Activated CD4-positive, alpha-beta memory T cell treated with anti-CD3 and anti-CD28 coated beads, Interleukin-2, amount 10 ng/mL, durations not matched to agents 7 days and 5 days (primary cell): ENCODE measurements at regions not wholly inside any gene's neighbourhood (a gene's known extent, or its start where the extent isn't known, plus 50 kb on each side); places are given as distances from the start of the nearest gene placed in this dataset.
A peak's percentile ranks its signal among the peaks of the same experiment; 100 is the strongest.

Experiments
- CTCF ChIA-PET: fragments of 350-600 bp; sonication (Branson Sonifier 250); formaldehyde crosslinking; loops from one replicate; lab custom pipeline; 2021; ENCODE audit warnings: antibody characterized with exemption, inconsistent platforms; lab: Charles Lee
- POLR2A ChIA-PET: fragments of 350-600 bp; sonication (Branson Sonifier 250); formaldehyde crosslinking; loops from one replicate; lab custom pipeline; 2021; ENCODE audit warnings: antibody characterized with exemption; lab: Charles Lee
- DNase-seq: peaks from one replicate; pipeline ENCODE4 v3.0.0-alpha.2; 2020
- H3K27ac Mint-ChIP-seq: one replicate; pipeline ENCODE4 v1.8.0; 2021; ENCODE audit warnings: mild to moderate bottlenecking, mixed read lengths
- H3K27me3 Mint-ChIP-seq: one replicate; pipeline ENCODE4 v1.8.0; 2021; ENCODE audit warnings: mixed read lengths
- H3K36me3 Mint-ChIP-seq: one replicate; pipeline ENCODE4 v1.8.0; 2021; ENCODE audit warnings: low read depth, mixed read lengths
- H3K4me1 Mint-ChIP-seq: one replicate; pipeline ENCODE4 v1.8.0; 2021; ENCODE audit warnings: mixed read lengths
- H3K4me3 Mint-ChIP-seq: one replicate; pipeline ENCODE4 v1.8.0; 2021; ENCODE audit warnings: mild to moderate bottlenecking, mixed read lengths
- H3K9me3 Mint-ChIP-seq: one replicate; pipeline ENCODE4 v1.8.0; 2021; ENCODE audit warnings: mixed read lengths

DNA sequence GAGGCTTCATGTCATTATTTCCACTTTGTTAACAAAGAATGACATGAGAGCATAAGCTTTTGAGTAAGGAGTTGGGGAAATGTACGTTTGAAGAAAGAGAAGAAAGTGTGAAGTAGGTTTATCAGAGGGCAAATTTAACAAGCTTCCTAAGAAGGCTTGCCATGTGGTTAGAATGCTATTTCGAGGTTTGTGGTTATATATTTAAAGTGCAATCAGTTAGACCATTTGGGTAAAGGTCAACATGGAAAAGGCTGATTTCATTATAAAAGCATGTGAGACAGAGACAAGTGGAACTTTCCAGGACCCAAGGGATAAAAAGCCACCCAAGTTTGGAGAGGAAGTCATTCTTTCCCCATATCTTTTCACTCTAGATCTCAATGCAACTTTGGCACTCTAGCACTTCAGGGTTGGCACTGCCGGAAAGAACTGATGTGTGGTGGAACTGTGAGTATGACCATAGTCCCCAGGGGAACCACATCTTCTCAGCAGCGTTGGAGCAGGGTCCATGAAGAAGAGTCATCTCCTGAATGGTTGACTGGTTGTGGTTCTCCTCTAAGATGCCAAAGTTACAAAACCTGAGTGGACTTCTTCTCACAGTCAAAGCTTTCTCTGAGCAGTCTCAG is 529.9 kb downstream of the MID1IP1 start:
- Mint-ChIP-seq H3K36me3 (peaks cover 2% of the 10 kb centered on the region), H3K27me3 (no peaks in the 10 kb centered on the region), H3K9me3 (no peaks in the 10 kb centered on the region), H3K27ac (peak overlapping the region; percentile 40), H3K4me1 (peaks cover 56% of the 10 kb centered on the region), H3K4me3 (no peak overlapping the region)
- DNase-seq: peak; percentile 28
- ChIA-PET POLR2A (no interaction called here), CTCF (no interaction called here)

DNA sequence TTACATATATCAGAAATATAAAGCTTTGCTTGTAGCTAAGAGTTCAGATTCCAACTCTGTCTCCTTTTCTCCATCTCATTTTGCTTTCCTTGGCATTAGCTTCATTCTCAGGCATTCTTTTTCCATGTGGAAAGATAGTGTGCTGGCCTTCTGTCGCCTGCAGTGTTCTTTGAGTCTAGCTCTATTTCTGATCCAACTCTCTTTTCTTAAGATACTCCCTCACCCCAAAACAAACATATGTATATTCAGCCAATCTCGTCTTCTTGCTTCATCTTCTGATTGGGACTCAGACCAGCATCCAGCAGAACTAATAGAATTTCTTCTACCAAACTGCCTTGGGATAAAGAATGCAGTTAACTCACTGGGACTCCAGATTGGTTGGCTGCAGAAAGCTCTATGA is 532.2 kb downstream of the MID1IP1 start:
- ChIA-PET POLR2A (no interaction called here), CTCF (no interaction called here)
- DNase-seq: no peak
- no peak overlapping the region for H3K27ac Mint-ChIP-seq
- no peak overlapping the region for H3K4me3 Mint-ChIP-seq
- peaks cover 2% of the 10 kb centered on the region for H3K36me3 Mint-ChIP-seq
- H3K27me3 Mint-ChIP-seq: no peaks in the 10 kb centered on the region
- peaks cover 49% of the 10 kb centered on the region for H3K4me1 Mint-ChIP-seq
- no peaks in the 10 kb centered on the region for H3K9me3 Mint-ChIP-seq

DNA sequence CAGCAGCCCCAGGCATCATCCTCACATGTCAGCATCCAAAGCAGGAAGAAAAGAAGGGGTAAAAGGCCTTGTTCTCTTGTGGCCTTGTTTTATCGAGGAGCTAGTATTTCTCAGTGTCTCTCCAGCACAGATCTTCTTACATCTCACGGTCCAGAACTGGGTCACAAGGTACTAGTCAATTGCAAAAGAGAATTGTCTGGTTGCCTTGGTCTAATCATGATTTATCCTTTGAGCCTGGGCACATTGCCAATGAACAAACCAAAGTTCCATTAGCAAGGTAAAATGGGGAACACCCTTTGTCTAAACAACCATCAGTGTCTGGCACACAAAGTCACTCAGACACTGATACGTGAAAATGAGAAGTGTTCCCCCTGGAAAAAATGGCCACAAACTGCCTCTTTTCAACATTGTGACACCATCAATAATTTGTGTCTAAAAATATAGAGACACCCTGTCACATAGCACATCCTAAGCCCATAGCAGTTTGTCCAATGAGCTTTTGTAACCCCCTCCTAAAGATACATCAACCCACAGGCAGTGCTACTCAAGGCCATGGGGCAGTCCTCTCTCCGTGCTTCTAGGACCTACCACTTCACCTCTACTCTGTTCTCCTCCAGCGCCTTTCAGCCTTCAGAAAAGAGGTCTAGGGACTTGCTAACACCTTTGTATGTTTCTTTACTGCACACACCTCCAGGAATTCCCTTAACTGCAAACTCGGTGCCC is 534.4 kb downstream of the MID1IP1 start:
- Mint-ChIP-seq H3K27ac (no peak overlapping the region), H3K27me3 (no peaks in the 10 kb centered on the region), H3K36me3 (peaks cover 2% of the 10 kb centered on the region), H3K4me3 (no peak overlapping the region), H3K4me1 (peaks cover 37% of the 10 kb centered on the region), H3K9me3 (no peaks in the 10 kb centered on the region)
- no peak for DNase-seq
- ChIA-PET CTCF (no interaction called here), POLR2A (interaction anchor here (0.8 to 1.0 kb wide), 3 partner anchors 8 to 534 kb away, joined by 3 read pairs; partner anchors contain the start of gene MID1IP1)

DNA sequence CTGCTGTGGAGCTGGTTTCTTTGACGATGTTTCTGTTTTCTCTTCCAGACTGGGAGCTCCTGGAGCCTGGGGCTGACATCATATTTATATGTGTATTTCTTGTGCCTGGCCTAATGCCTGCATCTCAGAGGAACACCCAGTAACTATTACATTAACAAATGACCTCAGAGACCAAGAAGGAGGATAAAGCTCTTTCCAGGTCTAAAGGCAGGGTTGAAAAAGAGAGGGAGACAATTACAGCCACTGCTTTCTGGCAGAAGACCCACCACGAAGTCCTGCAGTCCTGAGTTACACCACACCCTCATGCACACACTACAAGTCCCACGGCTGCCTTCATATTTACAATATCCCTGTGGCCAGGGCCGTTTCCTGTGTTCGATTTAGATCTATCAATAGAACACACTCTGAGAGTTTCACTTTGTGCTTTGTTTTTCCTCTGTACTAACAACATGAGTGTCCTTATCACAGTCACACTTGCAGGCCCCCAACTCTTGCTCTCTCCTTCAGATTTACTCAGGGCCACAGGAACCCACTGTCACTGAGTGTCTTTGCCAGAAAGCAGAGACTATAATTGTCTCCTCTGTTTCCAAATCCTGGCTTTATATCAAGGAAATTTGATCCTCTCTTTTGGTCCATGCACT is 535.5 kb downstream of the MID1IP1 start:
- peaks cover 2% of the 10 kb centered on the region for H3K36me3 Mint-ChIP-seq
- peak overlapping the region; percentile 83 for H3K27ac Mint-ChIP-seq
- ChIA-PET CTCF (no interaction called here), POLR2A (interaction anchor here (0.8 to 1.2 kb wide), 5 partner anchors 9 to 535 kb away, joined by 3 read pairs; partner anchors contain the start of gene MID1IP1)
- H3K4me3 Mint-ChIP-seq: no peak overlapping the region
- H3K27me3 Mint-ChIP-seq: no peaks in the 10 kb centered on the region
- DNase-seq: peak; percentile 51
- H3K4me1 Mint-ChIP-seq: peaks cover 27% of the 10 kb centered on the region
- H3K9me3 Mint-ChIP-seq: no peaks in the 10 kb centered on the region

DNA sequence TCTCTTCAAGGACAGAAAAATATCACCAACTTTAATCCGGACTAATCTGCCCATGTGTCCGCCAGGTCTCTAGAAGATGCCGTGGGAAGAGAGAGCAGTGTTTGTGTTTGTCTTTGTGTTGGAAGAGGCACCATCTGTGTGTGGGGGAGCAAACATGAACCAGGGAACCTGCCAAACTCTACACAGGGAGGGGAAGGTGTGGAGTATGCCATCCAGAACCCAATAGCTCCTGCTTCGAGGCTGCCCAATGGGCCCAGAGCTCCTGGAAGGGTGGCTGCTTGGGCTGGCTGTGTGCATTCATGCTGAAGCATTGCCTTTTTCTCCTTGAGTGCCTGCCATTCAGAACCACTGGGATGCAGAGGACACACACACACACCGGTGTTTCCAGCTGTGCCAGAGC is 536.2 kb downstream of the MID1IP1 start:
- Mint-ChIP-seq H3K4me1 (peaks cover 24% of the 10 kb centered on the region), H3K27me3 (no peaks in the 10 kb centered on the region), H3K9me3 (no peaks in the 10 kb centered on the region), H3K4me3 (no peak overlapping the region), H3K36me3 (peaks cover 2% of the 10 kb centered on the region), H3K27ac (peak overlapping the region; percentile 83)
- CTCF ChIA-PET: interaction anchor here (0.9 kb wide), 1 partner anchor 26 kb away, joined by 3 read pairs; no protein-coding TSS in a partner anchor
- POLR2A ChIA-PET: interaction anchor here (0.8 to 1.2 kb wide), 2 partner anchors 10 to 18 kb away, joined by 3 to 4 read pairs; no protein-coding TSS in a partner anchor
- no peak for DNase-seq

DNA sequence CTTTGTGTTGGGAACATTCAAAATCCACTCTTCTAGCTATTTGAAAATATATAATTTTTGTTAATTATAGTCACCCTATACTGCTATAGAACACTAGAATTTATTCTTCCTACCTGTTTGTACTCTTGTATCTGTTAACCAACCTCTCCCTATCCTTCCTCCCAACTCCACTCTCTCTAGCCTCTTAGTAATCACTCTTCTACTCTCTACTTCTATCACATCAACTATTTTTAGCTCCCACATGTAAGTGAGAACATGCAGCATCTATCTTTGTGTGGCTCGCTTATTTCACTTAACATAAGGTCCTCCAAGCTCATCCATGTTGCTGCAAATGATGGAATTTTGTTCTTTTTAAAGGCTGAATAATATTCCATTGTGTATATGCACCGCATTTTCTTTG is 537.3 kb downstream of the MID1IP1 start:
- Mint-ChIP-seq H3K36me3 (peaks cover 2% of the 10 kb centered on the region), H3K4me1 (peaks cover 22% of the 10 kb centered on the region), H3K27me3 (no peaks in the 10 kb centered on the region), H3K27ac (no peak overlapping the region), H3K9me3 (no peaks in the 10 kb centered on the region), H3K4me3 (no peak overlapping the region)
- CTCF ChIA-PET: interaction anchor here (0.9 kb wide), 1 partner anchor 25 kb away, joined by 3 read pairs; no protein-coding TSS in a partner anchor
- POLR2A ChIA-PET: no interaction called here
- DNase-seq: no peak

DNA sequence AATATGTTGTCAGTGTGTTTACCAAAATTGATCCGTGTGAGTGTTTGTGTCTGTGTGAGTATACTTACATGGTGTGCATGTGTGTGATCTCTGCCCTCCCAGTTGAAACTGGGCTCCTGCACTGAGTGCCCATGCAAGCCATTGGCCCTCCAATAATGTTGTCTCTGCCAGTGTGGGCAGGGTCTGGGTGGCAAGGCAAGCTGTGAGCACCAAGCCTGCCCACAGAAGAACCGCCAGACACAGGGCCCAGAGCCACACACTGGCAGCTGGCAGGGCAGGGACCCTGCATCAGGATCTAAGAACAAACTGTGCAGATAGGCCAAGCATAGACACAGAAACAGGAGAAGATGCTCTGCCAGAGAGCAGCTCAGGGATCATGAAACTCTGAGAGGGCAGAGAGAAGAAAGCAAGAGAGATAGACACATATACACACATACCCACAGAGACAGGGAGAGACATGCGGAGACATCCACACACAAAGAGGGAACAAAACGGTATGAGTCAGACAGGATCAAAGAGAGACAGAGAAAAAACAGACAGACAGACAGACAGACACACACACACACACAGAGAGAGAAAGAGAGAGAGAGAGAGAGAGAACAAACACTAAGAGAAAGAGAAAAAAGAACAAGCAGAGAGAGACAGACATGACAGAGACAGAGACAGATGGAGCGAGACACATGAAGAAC is 555.0 kb downstream of the MID1IP1 start:
- Mint-ChIP-seq H3K4me1 (no peaks in the 10 kb centered on the region), H3K36me3 (no peaks in the 10 kb centered on the region), H3K9me3 (no peaks in the 10 kb centered on the region), H3K4me3 (no peak overlapping the region), H3K27ac (no peak overlapping the region), H3K27me3 (no peaks in the 10 kb centered on the region)
- ChIA-PET POLR2A (interaction anchor here (0.8 kb wide), 1 partner anchor 19 kb away, joined by 4 read pairs; no protein-coding TSS in a partner anchor), CTCF (no interaction called here)
- DNase-seq: no peak

DNA sequence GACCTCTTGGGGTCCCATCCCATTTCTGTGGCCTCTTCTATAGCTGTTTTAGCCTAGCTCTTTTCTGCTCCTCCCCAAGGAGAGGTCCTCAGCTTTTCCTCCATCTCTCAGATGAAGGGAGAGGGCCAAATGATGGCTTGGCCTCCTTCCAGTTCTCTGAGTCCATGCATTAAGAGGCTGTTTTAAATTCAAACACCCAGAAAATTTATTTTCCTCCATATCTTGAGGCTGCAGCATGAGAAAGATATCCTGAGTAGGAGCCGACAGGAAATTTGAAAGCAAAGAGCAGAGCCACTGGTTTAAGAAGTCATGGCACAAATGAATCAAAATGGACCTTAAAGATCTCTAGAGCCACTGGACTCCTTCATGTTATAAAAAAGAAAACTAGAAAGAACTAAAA is 558.8 kb downstream of the MID1IP1 start:
- ChIA-PET CTCF (no interaction called here), POLR2A (no interaction called here)
- Mint-ChIP-seq H3K27me3 (no peaks in the 10 kb centered on the region), H3K9me3 (no peaks in the 10 kb centered on the region), H3K36me3 (no peaks in the 10 kb centered on the region), H3K4me1 (no peaks in the 10 kb centered on the region), H3K4me3 (no peak overlapping the region), H3K27ac (no peak overlapping the region)
- no peak for DNase-seq

DNA sequence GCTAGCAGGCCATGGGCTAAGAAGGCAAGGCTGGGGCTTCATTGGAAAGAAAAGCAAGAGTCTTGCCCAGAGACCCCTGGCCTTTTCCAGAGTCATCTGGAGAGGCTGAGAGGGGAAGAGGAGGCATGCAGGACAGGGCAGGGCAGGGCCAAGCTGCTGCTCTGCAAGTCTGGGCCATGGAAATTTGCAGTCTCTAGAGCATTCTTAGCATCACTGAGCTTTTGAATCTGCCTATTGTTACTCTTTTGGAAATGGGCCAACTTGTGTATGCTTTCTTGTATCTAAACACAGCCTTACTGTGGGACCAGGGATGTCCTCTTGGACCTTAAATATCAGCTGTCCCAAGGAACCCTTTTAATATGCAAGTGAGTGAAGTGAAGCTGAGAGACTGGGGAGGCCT is 560.5 kb downstream of the MID1IP1 start:
- Mint-ChIP-seq H3K4me1 (no peaks in the 10 kb centered on the region), H3K27me3 (no peaks in the 10 kb centered on the region), H3K4me3 (no peak overlapping the region), H3K9me3 (no peaks in the 10 kb centered on the region), H3K27ac (no peak overlapping the region), H3K36me3 (no peaks in the 10 kb centered on the region)
- no peak for DNase-seq
- ChIA-PET POLR2A (no interaction called here), CTCF (no interaction called here)

DNA sequence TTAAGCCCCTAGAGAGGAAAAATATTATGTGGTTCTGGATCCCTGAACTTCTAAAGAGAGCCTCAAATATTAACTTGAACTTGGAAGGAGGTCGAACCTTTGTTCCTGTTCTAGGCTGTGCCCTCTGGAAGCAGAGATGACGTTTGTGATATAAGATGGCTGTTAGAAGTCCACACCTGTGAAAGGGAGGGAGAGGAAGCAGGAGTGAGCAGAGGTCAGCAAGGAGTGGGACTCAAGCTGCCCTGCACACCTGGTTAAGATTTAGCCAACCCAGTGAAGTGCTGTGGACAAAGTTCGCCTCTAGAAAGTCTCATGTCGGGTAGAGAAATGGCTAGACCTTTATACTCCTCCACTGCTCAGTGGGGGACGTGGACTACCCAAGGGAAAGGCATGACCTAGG is 566.2 kb downstream of the MID1IP1 start:
- Mint-ChIP-seq H3K27ac (no peak overlapping the region), H3K4me3 (no peak overlapping the region), H3K27me3 (no peaks in the 10 kb centered on the region), H3K9me3 (peaks cover 3% of the 10 kb centered on the region), H3K4me1 (no peaks in the 10 kb centered on the region), H3K36me3 (no peaks in the 10 kb centered on the region)
- CTCF ChIA-PET: no interaction called here
- DNase-seq: no peak
- POLR2A ChIA-PET: no interaction called here

DNA sequence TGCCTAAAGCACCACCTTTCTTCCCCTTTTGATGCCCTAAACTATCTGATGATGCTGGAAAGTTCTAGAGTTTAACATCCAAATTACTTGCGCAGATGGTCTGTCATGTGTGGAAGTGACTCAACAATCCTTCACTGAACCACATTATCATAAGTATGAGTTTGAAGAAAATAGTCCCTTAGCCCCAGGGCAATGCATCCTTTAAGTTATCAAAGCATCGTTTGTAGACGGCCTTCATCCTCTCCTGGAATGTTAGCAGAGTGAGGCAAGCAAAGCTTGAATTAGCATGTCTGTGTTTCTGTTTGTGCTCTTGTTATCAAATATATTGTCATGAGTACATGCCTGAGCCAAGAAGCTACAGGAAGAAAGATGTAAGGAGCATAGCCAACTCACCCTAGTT is 570.9 kb downstream of the MID1IP1 start:
- H3K4me3 Mint-ChIP-seq: no peak overlapping the region

DNA sequence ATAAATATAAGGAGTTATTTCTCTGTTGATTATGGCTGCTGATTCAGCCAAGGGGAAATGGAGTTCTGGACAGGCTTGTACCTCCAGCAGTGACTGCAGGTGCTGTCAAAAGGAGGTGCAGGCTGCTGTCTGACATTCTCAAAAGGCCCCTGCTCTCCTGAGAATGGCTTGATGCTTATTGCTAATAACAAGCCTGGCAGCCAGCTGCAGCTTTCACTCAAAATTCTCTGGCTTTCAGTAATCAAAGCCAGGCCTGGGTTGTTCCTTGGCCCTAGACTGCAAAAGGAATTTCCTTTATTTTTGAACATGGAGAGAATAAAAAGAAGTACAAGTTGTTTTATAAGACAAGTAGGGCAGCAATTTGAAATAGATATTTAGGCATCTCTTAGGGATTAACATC is 575.9 kb downstream of the MID1IP1 start:
- POLR2A ChIA-PET: no interaction called here
- no peak overlapping the region for H3K27ac Mint-ChIP-seq
- peaks cover 3% of the 10 kb centered on the region for H3K9me3 Mint-ChIP-seq
- no peak for DNase-seq
- no peaks in the 10 kb centered on the region for H3K4me1 Mint-ChIP-seq
- no peaks in the 10 kb centered on the region for H3K36me3 Mint-ChIP-seq
- no peaks in the 10 kb centered on the region for H3K27me3 Mint-ChIP-seq
- no peak overlapping the region for H3K4me3 Mint-ChIP-seq
- CTCF ChIA-PET: no interaction called here

More for the DNA sequence above, 570.9 kb downstream of the MID1IP1 start:
- H3K9me3 Mint-ChIP-seq: peaks cover 3% of the 10 kb centered on the region
- H3K36me3 Mint-ChIP-seq: no peaks in the 10 kb centered on the region
- CTCF ChIA-PET: no interaction called here
- no peaks in the 10 kb centered on the region for H3K27me3 Mint-ChIP-seq
- no peaks in the 10 kb centered on the region for H3K4me1 Mint-ChIP-seq
- no peak overlapping the region for H3K27ac Mint-ChIP-seq
- POLR2A ChIA-PET: no interaction called here
- DNase-seq: no peak

DNA sequence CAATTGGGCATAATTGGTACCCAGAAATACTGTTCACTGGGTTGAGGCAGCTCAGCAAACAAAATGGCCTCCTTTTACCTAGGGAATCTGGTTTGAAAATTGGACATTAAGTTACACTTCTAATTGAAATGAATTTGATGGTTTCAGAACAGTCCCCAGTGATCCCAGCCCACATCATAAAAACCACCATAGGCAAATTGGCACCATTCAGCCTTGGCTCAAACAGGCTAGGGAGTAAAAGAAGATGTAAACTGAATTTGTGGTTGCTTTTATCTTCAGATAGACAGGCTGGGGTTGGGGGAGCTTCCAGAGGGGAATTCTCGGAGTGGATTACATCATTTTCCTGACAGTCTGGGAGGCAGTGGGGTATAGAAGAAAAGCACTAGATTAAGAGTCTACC is 576.5 kb downstream of the MID1IP1 start:
- DNase-seq: no peak
- Mint-ChIP-seq H3K36me3 (no peaks in the 10 kb centered on the region), H3K27me3 (no peaks in the 10 kb centered on the region), H3K4me3 (no peak overlapping the region), H3K9me3 (peaks cover 3% of the 10 kb centered on the region), H3K4me1 (no peaks in the 10 kb centered on the region), H3K27ac (no peak overlapping the region)
- CTCF ChIA-PET: no interaction called here
- POLR2A ChIA-PET: no interaction called here
